ENCODE measurements at regions not wholly inside any gene's neighbourhood (a gene's known extent, or its start where the extent isn't known, plus 50 kb on each side); places are given as distances from the start of the nearest gene placed in this dataset.

DNA sequence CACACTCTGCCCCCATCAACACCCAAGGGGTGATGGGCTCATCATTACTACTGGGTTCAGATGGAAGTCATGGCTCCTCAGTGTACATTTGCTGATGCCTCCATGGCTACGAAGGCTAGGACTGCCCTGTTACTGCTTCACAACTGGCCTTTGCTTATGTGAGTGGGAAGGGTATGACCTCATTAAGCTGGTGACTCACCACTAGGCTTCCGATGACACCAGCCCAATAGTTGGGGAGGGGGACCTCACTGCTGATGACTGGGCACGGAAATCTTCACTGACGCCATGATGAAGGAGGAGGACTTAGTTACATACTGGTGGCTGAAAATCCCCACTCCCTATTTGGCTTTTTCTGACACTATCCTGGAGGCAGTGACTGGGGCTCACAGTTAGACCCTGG is 263.2 kb downstream of the CMPK2 start:
- no peak for DNase-seq (ENCODE audit: low read depth in 2 of 2)

DNA sequence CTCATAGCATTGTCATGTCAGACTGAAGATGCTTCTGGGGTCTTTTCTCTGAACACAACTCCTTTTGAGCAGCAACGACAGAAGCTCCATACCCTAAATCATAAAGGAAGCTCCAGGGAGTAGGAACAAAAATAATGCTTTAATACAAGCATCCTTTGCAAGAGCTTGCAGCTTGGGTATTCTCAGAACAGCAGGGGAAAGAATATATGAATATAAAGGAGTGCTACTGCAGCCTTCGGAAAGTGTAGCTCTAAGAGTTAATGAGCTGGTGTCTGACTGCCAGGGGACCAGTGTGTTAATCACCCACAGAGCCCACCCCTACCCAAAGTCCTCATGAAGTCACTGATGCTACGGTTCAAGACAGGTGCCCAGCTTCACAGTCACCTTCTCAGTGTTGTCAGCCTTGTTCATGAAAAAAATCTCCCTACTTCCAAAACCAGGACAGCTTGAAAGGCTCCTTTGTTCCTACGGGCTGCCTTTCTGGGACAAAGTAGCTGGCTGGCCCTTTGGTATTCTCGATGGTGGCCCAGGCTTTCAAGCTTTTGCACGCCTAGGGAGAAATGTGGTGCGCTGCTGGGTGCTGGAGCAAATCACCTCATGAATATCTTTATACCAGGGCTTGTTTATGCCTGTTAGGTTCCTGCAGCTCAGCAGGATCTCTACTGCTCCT is 259.7 kb downstream of the CMPK2 start:
- no peak for DNase-seq (ENCODE audit: low read depth in 2 of 2)

DNA sequence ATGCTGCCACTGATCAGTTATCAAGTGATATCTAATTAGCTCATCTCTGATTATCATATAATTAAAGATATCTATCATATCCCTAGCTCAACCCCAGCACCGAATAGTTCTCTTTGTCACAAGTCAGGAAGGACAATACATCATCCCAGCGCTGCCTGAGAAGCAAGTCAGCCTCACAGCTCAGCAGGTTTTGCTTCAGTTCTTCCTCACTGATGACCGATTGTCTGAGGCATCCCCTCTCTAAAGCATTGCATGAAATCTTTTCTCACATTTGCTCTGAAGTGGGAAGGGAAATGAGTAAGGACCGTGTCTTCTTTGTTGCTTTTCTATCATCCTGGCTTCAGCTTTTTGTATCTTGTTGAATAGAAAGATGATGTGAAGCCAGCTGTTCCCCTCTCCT is 247.9 kb downstream of the CMPK2 start:
- DNase-seq (ENCODE audit: low read depth in 2 of 2): no peak

DNA sequence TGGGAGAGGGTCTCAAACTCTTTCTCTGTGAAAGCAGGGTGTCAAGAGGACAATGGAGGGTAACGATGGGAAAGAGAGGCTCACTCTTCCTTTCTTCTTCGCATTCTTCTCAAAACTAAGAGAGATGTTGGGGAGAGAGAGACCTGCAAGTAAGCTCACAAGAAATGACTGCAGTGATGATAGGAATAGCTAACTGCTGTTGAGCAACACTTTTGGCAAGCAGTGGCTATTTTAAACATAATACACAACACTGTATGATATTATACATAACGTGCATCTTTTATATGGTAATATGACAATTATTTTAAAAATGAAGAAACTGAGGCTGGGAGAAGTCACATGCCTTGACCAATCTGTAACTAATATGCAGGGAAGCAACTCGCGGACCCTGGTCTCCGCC is 247.5 kb downstream of the CMPK2 start:
- DNase-seq (ENCODE audit: low read depth in 2 of 2): no peak

DNA sequence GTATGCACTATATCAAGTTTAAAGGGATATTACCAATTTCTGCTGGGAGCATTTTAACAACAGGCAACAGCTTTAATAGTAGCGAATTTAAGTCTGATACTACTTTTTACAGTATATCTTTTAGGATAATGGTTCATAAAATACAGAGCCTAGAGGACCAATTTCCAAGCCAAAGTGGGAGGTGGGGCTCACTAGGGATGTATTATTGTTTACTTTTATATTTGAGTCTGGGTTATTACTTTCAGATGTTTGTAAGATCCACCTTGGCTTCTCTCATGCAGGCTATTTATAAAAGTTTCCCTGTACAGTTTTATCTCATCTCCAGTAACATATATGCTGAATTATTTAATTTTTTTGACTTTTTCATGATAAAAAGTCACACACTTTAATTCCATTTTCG is 242.0 kb downstream of the CMPK2 start:
- no peak for DNase-seq (ENCODE audit: low read depth in 2 of 2)

DNA sequence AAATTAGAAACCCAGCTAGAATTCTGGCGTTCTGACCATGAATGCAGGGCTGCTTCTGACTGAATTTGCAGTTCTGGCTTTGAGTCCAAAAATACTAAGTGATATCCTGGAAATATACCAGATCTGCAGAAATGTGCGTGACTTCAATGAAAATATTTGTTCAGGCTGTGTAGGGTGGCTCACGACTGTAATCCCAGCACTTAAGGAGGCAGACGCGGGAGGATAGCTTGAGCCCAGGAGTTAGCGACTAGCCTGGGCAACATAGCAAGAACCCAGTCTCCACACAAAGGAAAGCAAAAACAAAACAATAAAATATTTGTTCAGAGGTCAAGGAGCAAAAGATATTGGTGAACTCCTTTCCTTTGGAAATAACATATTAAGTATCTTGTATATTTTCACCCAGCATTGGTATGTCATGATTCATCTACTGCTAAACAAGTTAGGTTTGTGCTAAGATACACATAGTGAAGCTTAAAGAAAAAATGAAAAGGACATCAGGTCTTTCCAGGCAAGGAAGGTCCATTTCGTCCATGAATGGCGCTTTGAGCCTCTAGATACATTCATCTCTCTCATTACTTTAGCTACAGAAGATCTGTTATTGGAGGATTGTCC is 239.2 kb downstream of the CMPK2 start:
- no peak for DNase-seq (ENCODE audit: low read depth in 2 of 2)

DNA sequence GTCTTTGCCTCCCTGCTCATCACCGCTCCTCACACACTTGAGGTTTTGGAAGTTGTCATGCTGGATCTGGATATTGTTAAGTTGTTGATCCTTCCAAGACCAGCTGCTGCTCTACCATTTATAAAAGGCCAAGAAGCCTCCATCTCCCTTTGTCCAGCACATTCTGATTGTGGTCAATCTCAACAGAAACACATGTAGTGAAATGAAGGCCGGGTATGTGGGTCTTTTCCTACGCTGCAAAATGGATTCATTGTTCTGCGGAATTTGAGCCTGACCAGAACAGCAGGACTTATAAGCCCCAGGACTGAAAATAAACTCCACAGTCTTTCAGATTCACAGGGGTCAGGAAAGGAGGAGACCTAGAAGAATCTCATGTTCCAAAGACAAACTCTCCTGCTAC is 238.4 kb downstream of the CMPK2 start:
- no peak for DNase-seq (ENCODE audit: low read depth in 2 of 2)

DNA sequence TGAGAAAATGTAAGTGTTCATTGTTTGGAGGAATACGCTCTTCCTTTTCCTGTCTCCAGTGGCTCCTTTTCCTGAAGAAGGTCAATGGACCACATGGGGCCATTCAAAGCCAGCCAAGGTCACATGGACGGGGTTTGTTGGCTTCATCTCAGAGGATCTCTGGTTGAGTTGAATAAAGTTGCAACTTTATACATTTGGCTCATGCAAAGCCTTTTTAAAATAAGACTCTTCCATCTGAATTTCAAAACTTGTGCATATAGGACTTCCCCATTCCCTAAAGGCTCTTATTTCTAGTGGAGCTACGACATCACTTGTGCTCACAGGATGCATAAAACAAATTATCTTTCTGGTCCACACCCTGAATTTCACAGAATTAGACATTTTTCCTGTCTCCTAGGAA is 235.5 kb downstream of the CMPK2 start:
- DNase-seq (ENCODE audit: low read depth in 2 of 2): no peak

DNA sequence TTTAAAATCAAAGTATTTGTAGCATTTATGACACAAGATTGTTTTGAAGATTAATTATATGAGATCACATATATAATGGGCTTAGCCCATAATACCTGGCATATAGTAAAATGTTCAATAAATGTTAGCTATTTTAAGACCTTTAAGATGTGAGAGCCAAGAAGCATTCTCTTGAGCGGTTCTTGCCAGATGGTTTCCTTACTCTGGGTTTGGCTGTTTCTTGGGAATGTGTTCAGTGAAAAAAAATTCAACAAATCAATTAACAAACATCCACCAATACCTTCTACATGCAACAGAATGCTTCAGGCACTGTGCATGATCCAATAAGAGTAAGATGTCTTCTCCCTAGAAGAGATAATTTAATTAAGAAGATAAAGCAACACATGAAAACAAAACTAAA is 230.4 kb downstream of the CMPK2 start:
- no peak for DNase-seq (ENCODE audit: low read depth in 2 of 2)

DNA sequence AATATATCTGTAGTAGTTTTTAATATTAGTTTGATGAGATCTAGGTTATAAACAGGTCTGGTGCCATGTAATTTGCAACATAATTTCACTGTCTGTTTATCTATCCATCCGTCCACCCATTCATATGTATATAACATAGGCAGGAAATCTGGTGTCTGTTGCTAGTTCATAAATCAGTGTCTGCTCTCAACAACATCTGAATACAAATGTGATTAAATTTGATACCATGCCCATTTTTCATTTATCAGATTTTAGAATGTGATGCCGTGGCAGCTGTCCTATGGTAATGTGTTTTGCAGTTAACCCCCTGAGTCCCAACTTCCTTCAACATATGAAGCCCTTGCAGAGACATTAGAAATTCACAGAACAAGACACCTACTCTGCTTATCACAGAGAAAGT is 228.4 kb downstream of the CMPK2 start:
- DNase-seq (ENCODE audit: low read depth in 2 of 2): no peak

DNA sequence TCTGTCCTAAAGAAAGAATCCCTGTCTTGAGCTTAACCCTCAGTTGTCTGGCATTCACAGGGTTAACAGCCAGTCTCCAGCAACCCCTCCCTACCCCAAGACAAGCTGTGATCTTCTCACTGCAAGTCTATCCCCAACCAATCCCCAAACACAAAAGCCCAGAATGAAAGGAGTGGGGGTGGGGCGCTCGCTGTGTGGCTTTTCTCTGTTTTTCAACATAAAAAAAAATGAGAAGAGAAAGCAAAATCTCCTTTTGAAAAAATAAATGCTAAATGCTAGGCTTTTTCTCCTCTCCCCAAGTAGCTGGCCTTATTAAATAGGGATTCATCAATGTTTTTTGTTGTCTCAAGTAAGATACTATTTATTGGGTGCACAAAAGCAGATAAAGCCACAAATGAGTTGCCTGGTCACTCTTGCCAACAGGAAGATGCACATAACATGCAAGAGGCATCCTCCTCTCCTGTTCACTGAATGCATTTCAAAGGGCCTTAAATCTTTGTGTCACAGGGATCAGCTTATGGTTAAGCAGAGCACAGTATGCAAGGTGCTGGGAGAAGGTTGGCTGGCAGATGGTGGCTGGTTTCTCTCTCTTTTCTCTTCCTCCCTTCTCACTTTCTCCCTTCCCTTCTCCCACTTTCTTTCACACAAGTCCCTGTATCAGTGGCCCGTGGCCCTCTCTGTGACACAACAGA is 225.6 kb downstream of the CMPK2 start:
- DNase-seq (ENCODE audit: low read depth in 2 of 2): no peak

DNA sequence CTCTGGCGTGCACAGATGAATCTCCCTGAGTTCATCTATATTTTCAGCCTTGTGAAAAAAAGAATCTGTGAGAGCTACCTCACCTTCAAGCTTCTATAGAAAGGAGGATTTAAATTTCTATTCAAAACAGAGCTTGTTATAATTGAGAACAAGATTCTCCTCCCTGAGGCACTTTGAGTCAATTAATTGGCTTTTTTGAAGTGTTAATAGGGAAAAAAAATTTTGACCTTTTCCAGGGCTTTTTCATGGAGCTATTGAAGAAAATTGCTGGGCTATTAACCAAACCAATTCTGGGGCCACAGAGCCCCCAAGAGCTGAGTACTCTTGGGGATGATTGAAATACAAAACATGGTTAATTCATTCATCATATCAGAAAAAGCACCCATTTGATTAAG is 225.1 kb downstream of the CMPK2 start:
- DNase-seq (ENCODE audit: low read depth in 2 of 2): no peak

DNA sequence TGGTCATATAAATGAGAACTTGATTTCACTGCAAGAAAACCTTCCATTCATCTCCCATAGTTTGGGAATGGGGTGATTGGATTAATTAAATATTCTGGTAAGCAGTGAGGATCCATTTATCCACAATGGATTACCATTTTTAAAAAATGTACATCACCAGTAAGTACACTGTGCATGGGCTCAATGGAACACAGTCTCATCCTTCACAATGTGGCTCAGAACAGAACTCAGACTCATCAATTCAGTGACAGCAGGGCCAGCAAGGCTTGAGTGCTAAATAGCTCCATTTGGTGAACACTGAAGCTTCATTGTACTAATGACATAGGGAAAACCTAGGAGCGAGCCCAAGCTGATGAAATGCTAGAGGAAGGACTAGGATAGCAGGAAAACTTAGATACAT is 223.8 kb downstream of the CMPK2 start:
- no peak for DNase-seq (ENCODE audit: low read depth in 2 of 2)

DNA sequence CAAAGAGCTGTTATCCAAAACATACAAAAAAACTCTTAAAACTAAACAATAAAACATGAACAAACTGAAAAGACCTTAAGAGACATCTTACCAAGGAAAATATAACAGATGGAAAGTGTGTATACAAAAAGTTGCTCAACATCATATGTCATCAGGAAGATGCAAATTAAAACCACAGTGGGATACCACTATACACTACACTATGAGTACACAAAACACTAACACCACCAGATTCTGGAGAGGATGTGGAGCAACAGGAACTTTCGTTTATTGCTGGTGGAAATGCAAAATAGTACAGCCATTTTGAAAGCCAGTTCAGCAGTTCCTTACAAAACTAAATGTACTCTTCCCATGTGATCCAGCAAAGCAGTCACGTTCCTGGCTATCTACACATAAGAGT is 221.4 kb downstream of the CMPK2 start:
- no peak for DNase-seq (ENCODE audit: low read depth in 2 of 2)

DNA sequence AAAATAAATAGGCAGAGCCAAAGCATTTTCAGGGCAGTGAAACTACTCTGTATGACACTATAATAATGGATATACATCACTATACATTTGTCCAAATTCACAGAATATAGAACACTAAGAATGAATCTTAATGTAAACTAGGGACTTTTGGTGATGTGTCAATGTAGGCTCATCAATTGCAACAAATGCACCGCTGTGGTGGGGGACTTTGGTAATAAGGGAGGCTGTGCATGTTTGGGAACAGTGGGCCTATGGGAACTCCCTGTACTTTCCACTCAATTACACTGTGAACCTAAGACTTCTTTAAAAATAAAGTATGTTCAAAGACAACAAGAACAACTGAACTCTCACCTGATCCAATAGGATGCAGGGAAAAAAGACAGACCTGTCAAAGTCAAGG is 220.7 kb downstream of the CMPK2 start:
- DNase-seq (ENCODE audit: low read depth in 2 of 2): no peak

DNA sequence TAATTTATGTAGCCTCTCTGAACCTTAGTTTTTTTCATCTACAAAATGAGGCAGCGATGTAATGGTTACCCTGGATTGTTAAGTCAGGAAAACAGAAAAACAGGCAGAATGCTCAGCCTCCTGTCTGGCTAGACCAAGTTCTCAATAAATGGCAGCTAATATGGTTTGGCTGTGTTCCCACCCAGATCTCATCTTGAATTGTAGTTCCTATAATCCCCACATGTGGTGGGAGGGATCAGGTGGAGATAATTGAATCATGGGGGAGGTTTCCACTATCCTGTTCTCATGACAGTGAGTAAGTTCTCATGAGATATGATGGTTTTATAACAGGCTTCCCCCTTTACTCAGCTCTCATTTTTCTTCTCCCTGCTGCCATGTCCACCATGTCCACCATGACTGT is 220.0 kb downstream of the CMPK2 start:
- no peak for DNase-seq (ENCODE audit: low read depth in 2 of 2)

DNA sequence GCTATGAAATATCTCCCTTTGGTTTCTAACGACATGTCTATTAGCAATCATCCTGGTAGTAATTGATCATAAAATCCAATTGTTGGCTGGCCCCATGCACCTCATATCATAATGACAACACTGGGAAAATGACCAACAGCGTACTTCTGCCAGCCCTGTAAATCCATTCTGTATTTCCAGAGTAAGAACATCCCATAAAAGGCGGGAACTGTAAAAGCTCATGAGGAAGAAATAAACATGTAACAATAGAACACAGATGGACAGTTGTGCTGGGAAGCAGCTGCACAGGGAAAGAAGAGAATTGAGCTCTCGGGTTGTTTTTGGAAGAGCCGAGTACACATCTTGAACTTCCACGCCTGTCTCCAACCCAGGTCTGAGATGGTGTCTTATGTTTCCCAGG is 218.7 kb downstream of the CMPK2 start:
- no peak for DNase-seq (ENCODE audit: low read depth in 2 of 2)

DNA sequence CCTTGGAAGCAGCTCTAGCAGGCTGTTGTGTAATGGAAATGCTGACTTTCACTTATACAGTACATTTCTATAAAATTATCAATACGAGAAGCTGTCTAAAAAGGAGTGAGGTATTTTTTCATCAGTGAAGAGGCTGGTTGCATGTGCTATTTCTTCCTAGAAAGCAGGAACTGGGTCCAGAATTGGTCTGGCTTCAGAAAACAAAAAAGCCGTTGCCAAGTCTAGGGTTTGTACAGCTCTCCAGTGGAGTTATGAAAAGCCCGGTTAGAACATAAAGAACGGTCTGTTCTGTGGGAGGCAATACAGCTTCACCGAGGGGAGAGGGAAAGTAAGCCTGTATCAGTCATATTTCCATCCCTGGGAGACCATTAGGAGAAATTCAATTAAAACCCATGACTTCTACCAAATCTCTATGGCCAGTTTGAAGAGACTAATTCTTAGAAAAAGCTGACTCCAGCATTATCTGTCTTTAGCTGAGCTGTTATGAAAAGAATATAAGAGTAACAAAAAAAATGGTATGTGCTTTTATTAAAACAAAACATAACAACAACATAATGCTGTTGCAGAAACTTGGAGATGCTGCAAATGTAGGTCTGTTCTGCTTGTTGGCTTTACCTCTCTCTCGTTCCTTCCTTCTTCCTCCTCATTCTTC is 217.0 kb downstream of the CMPK2 start:
- no peak for DNase-seq (ENCODE audit: low read depth in 2 of 2)

DNA sequence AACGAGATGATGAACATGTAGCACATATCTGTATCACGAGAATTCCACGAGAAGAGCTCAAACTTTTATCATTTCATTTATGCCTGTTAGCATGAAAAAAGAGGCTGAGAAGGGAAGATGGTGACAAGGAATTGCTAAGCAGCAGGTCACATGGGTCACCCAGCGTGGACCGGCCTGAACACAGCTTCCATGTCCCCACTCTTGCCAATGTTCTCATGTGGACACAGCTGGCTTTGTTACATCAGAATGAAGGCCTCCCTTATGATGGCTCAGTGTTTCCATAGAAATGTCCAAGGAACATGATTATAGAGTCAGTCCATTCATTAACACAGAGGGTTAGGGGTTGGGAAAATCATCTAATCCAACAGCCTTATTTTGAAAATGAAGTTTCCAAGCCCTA is 215.4 kb downstream of the CMPK2 start:
- DNase-seq (ENCODE audit: low read depth in 2 of 2): no peak

DNA sequence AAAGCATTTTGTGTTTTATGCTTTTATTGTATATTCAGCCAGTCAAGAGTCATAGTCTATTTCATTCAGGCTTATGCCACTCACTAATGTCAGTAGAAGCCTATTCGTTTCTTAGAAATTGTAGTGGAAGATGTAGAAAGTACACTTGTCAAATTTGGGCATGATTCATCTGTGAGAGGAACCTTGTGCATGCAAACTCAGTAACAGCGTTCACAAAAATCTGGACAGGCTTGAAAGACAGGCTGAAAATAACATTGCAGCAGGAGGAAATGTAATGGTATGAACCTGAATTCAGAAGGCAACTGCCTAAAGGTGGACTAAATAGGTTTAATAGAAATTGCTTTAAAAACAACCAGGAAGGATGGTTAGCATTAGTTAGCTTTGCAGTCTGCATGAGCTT is 213.5 kb downstream of the CMPK2 start:
- no peak for DNase-seq (ENCODE audit: low read depth in 2 of 2)

DNA sequence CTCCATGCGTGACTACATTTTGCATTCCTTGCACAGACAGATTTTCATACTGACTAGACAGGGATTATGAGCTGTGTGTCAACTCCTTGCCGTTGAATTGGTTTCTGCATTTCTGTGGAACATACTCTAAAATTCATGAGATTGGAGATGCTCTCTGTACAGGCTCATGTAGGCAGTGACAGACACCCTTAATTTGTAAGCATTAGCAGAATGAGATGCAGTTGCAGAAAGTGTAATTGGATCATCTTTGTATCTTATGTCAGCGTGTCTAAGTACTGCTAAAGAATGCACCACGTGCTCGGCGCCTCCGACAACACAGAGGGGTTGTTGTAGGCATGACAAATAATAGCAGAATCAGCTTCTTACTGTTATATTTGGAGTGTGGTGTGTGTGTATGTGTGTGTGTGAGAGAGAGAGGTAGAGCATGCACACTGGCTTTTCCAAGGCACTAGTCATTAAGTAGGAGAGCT is 212.4 kb downstream of the CMPK2 start:
- no peak for DNase-seq (ENCODE audit: low read depth in 2 of 2)

DNA sequence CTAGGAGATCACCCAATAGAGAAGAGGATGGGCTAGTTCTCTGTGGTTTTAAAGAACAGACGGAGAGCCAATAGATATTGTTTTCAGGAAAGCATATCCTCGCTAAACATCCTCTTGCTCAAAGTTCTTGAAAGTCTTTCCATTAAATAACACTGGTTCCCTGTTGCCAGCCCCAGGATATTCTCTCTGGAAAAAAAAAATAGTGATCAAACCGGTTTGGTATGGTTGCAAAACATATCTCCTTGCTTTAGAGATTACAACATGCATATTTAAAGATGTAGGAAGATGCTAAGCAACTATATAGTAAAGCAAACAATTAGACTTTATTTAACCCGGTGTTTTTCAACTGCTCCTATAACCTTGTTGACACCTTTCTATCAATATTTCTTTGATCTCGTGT is 211.4 kb downstream of the CMPK2 start:
- no peak for DNase-seq (ENCODE audit: low read depth in 2 of 2)

DNA sequence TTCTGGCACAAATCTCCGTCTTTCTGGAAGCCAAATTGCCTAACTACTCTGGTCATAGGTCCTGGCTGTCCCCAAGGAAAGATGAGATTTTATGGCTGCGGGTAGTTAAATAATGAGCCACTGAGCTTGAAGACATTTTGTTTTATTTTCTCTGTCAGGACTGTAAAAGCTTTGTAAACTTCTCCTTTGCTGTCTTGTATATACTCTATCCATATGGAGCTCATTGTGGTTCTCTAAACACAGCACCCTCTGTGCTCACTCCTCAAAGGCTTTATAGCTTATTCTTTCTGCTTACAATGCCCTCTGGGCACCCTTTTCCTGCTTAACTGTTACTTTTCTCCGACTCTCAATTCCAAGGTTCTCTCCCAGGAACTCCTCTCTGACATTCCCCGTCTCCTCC is 209.1 kb downstream of the CMPK2 start:
- DNase-seq (ENCODE audit: low read depth in 2 of 2): no peak
